GM18867 (cell line): ENCODE measurements at regions not wholly inside any gene's neighbourhood (a gene's known extent, or its start where the extent isn't known, plus 50 kb on each side); places are given as distances from the start of the nearest gene placed in this dataset.

Experiments used
- ATAC-seq: cut with Tn5 transposase; IDR thresholded peaks from one replicate; pipeline ENCODE4 v1.9.1; 2021; ENCODE audit warnings: mild to moderate bottlenecking, moderate library complexity; ENCODE audit not compliant: unreplicated experiment

- ATAC-seq, result no peak
Measured at GRCh38 chr13:31675440-31675953, 63.8 kb upstream of the RXFP2 start.

- ATAC-seq, result no peak
Measured at GRCh38 chr13:31681133-31681532, 58.2 kb upstream of the RXFP2 start.

GRCh38 chr13:31684466-31684865 lies 54.9 kb upstream of the RXFP2 start:
- ATAC-seq, result no peak

DNA sequence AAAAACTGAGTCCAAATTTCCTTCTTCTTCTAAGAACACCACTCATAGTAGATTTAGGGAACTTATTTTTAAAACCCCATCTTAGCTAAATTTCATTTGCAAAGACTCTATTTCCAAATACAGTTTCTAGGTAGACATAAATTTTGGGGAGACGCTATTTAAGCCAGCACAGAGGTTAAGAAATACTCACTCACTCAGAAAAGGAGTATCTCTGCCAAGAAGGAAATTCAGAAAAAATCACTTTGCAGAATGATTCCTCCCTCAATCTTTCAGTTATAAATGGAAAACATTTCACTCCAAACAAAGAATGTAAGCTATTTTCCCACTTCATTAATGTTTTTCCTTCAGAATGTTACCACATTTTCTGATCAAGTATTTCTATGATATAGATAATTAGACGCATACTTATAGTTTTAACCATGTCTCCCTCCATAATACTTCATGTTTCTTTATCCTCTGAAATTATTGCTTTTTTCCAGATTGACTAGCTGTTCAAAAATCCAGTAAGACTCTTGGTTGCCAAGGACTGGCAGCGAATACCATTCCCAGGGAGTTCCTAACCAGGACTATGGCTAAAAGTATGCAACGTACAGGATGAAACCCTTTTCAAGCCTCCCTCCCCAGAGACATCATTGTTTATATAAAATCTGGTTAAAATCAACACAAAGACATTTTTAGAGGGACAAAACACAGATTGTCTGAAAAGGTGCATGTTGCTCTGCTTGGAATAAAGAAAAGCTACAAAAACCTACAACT lies 52.5 kb upstream of the RXFP2 start:
- no peak for ATAC-seq
